ENCODE measurements at regions not wholly inside any gene's neighbourhood (a gene's known extent, or its start where the extent isn't known, plus 50 kb on each side); places are given as distances from the start of the nearest gene placed in this dataset.

- TF ChIP-seq PRDM15 (CRISPR knock-in tag; IDR thresholded peaks at IDR 0.05) (no peak), TEAD4 (CRISPR knock-in tag; IDR thresholded peaks at IDR 0.05) (no peak), ZNF281 (CRISPR knock-in tag; IDR thresholded peaks at IDR 0.05) (no peak), KAT7 (CRISPR knock-in tag; IDR thresholded peaks at IDR 0.05; ENCODE audit: borderline replicate concordance) (no peak)
Observed at GRCh38 chr12:47414511-47414910, 291.3 kb downstream of the RPAP3 start (continued).

GRCh38 chr12:47413806-47414205 lies 292.0 kb downstream of the RPAP3 start:
- no peak for ATAC-seq
- peaks cover 8% of the 10 kb centered on the region for H3K9me3 Mint-ChIP-seq

More at GRCh38 chr12:47413806-47414205, 292.0 kb downstream of the RPAP3 start:
- no peak for TF ChIP-seq ATF6 (CRISPR knock-in tag; IDR thresholded peaks at IDR 0.05)
- no peak for TF ChIP-seq MXD4 (CRISPR knock-in tag; IDR thresholded peaks at IDR 0.05; ENCODE audit: borderline replicate concordance)
- TF ChIP-seq ZNF263 (CRISPR knock-in tag; IDR thresholded peaks at IDR 0.05; ENCODE audit: low read depth) = no peak
- TF ChIP-seq ELF4 (CRISPR knock-in tag; IDR thresholded peaks at IDR 0.05; ENCODE audit: low read depth) = no peak
- no peak for TF ChIP-seq E2F4 (CRISPR knock-in tag; IDR thresholded peaks at IDR 0.05; ENCODE audit: borderline replicate concordance, low read depth)
- no peak for TF ChIP-seq TP53 (CRISPR knock-in tag; IDR thresholded peaks at IDR 0.05)
- TF ChIP-seq KAT7 (CRISPR knock-in tag; IDR thresholded peaks at IDR 0.05; ENCODE audit: borderline replicate concordance) = no peak
- TF ChIP-seq PRRX2 (CRISPR knock-in tag; IDR thresholded peaks at IDR 0.05) = no peak
- TF ChIP-seq CREM (CRISPR knock-in tag; IDR thresholded peaks at IDR 0.05) = no peak
- no peak for TF ChIP-seq NFE2L1 (CRISPR knock-in tag; IDR thresholded peaks at IDR 0.05)
- no peak for TF ChIP-seq ATF3 (CRISPR knock-in tag; conservative IDR thresholded peaks at IDR 0.05)
- no peak for TF ChIP-seq NR1H2 (CRISPR knock-in tag; IDR thresholded peaks at IDR 0.05)
- TF ChIP-seq ETV6 (CRISPR knock-in tag; IDR thresholded peaks at IDR 0.05) = no peak
- Mint-ChIP-seq H3K27ac (no peak overlapping the region), H3K27me3 (ENCODE audit: low read depth) (no peaks in the 10 kb centered on the region), H3K4me3 (no peak overlapping the region), H3K36me3 (no peaks in the 10 kb centered on the region), H3K4me1 (peaks cover 7% of the 10 kb centered on the region)
- ChIA-PET CTCF (no interaction called here), POLR2A (no interaction called here)
- DNase-seq (ENCODE audit: low spot score) = no peak

Measured in WTC11 (cell line).